Right lobe of liver (tissue), 4 donors: ENCODE measurements at regions not wholly inside any gene's neighbourhood (a gene's known extent, or its start where the extent isn't known, plus 50 kb on each side); places are given as distances from the start of the nearest gene placed in this dataset.

Source experiments
- POLR2A ChIP-seq: fragments of 450-650 bp; IDR thresholded peaks from one replicate; pipeline ENCODE4 v1.6.1; 2017; ENCODE audit warnings: antibody characterized with exemption, mild to moderate bottlenecking
- TF ChIP-seq, protein P1 (sequence below), 4 donors: fragments of 200-600 bp in 3 of 4; fragments of 450-650 bp in 1 of 4; IDR thresholded peaks; one replicate each; pipeline versions ENCODE4 v1.5.1 to v1.8.0; 2016 to 2022; ENCODE audit warnings: antibody characterized with exemption in 4 of 4, mild to moderate bottlenecking in 2 of 4
- donor health status: DM: no; HTN: no; CAD: no.
- donor health status: DM: no; HTN: no; CAD: no.
- donor health status: DM: no; HTN: yes; CAD: no.

DNA sequence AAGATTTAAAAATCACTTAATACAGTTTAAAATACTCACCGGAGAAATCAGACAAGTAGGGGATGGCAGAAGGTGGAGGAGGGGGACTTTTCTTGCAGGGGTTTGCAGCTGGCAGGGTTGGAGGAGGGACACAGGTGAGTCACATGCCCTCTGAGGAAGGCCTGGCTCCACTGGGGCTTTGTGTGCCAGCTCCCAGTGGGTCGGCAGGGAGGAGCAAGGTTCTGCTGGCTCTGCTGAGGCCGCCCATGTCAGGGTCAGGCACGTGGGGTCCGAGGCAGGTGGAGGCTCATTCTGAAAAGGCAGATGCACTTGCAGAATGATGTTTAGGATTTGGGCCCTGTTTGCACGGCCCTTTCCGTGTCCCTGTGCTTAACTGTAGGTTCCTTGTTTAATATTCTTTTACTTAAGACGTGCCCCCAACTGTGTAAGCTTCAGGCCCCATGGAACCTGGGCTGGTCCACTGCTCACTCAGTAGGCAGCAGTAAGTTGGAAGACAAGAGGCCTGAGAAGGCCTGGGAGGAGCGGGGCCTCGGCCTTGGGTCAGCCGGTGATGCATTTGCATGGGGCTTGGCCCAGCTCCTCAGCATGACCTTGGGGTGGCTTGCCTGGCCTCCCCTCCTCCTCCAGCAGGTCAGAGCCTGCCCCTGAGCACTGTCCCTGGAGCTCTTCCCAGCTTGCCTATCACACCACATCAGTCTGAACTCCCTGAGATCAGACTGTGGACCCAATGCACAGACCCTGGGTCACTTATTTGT lies 141.0 kb downstream of the GLI2 start:
- TF ChIP-seq, protein P1, sequence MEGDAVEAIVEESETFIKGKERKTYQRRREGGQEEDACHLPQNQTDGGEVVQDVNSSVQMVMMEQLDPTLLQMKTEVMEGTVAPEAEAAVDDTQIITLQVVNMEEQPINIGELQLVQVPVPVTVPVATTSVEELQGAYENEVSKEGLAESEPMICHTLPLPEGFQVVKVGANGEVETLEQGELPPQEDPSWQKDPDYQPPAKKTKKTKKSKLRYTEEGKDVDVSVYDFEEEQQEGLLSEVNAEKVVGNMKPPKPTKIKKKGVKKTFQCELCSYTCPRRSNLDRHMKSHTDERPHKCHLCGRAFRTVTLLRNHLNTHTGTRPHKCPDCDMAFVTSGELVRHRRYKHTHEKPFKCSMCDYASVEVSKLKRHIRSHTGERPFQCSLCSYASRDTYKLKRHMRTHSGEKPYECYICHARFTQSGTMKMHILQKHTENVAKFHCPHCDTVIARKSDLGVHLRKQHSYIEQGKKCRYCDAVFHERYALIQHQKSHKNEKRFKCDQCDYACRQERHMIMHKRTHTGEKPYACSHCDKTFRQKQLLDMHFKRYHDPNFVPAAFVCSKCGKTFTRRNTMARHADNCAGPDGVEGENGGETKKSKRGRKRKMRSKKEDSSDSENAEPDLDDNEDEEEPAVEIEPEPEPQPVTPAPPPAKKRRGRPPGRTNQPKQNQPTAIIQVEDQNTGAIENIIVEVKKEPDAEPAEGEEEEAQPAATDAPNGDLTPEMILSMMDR (IDR thresholded peaks at IDR 0.05): no peak
- no peak for TF ChIP-seq POLR2A
